CD4-positive, alpha-beta T cell (primary cell): ENCODE measurements at regions not wholly inside any gene's neighbourhood (a gene's known extent, or its start where the extent isn't known, plus 50 kb on each side); places are given as distances from the start of the nearest gene placed in this dataset.

Experiments
- ATAC-seq: fragments of 200-7000 bp; cut with Tn5 transposase; one replicate; pipeline ENCODE4 v1.10.0; 2022; ENCODE audit warnings: mild to moderate bottlenecking; ENCODE audit not compliant: poor library complexity
- CTCF ChIA-PET: fragments of 350-600 bp; sonication (Branson Sonifier 250); formaldehyde crosslinking; loops from one replicate; lab custom pipeline; 2021; ENCODE audit warnings: antibody characterized with exemption, inconsistent platforms; lab: Charles Lee
- POLR2A ChIA-PET: fragments of 350-600 bp; sonication (Branson Sonifier 250); formaldehyde crosslinking; loops from one replicate; lab custom pipeline; 2021; ENCODE audit warnings: antibody characterized with exemption, inconsistent platforms; lab: Charles Lee
- DNase-seq, 14 experiments: peaks; one replicate each; pipeline ENCODE4 v3.0.0-alpha.2; 2013 to 2020; ENCODE audit warnings: mixed read lengths in 2 of 14
- H3K27ac ChIP-seq, 2 donors: one replicate each; pipeline versions ENCODE4 v1.5.1 to v1.7.0; 2013; ENCODE audit warnings: low read length in 2 of 2, low read depth in 1 of 2, mild to moderate bottlenecking in 1 of 2
- H3K27me3 ChIP-seq, 2 experiments: 1 replicate in 1 of 2; 2 replicates in 1 of 2; pipeline versions ENCODE4 v1.6.1 to v1.7.0; 2013; ENCODE audit warnings: low read length in 2 of 2, control low read depth in 1 of 2, mild to moderate bottlenecking in 1 of 2, moderate library complexity in 1 of 2; ENCODE audit not compliant: insufficient read depth in 2 of 2, control insufficient read depth in 1 of 2
- H3K36me3 ChIP-seq: one replicate; pipeline ENCODE4 v1.6.1; 2013; ENCODE audit warnings: low read length, control low read depth; ENCODE audit not compliant: insufficient read depth
- H3K4me1 ChIP-seq: one replicate; pipeline ENCODE4 v1.6.1; 2013; ENCODE audit warnings: low read length, control low read depth; ENCODE audit not compliant: insufficient read depth
- H3K4me3 ChIP-seq: one replicate; pipeline ENCODE4 v1.5.1; 2013; ENCODE audit warnings: mild to moderate bottlenecking, low read length, moderate library complexity
- H3K9me3 ChIP-seq, 2 experiments: 1 replicate in 1 of 2; 2 replicates in 1 of 2; pipeline versions ENCODE4 v1.6.1 to v1.7.0; 2013; ENCODE audit warnings: low read length in 2 of 2, mild to moderate bottlenecking in 2 of 2, control low read depth in 1 of 2, moderate library complexity in 1 of 2; ENCODE audit not compliant: control insufficient read depth in 1 of 2, insufficient read depth in 1 of 2
- H3K27ac Mint-ChIP-seq: one replicate; pipeline ENCODE4 v1.8.0; 2020; ENCODE audit warnings: mixed read lengths
- H3K27me3 Mint-ChIP-seq: one replicate; pipeline ENCODE4 v1.8.0; 2021; ENCODE audit warnings: mixed read lengths
- H3K36me3 Mint-ChIP-seq: one replicate; pipeline ENCODE4 v1.8.0; 2021; ENCODE audit warnings: low read depth, mixed read lengths
- H3K4me1 Mint-ChIP-seq: one replicate; pipeline ENCODE4 v1.8.0; 2021; ENCODE audit warnings: low read depth, mixed read lengths
- H3K4me3 Mint-ChIP-seq: one replicate; pipeline ENCODE4 v1.8.0; 2020; ENCODE audit warnings: mild to moderate bottlenecking, mixed read lengths
- H3K9me3 Mint-ChIP-seq: one replicate; pipeline ENCODE4 v1.8.0; 2020; ENCODE audit warnings: mixed read lengths
- CTCF ChIP-seq: fragments of 200-600 bp; IDR thresholded peaks from one replicate; pipeline ENCODE4 v1.8.0; 2022; ENCODE audit warnings: antibody characterized with exemption, mild to moderate bottlenecking
- intact Hi-C, 2 experiments: fragments of 100-400 bp; cut with DNase I in 1 of 2; cut with micrococcal nuclease in 1 of 2; formaldehyde crosslinking; loops; one replicate each; pipeline versions ENCODE4 v1.15.1 to v1.9.0; 2023 to 2025; cut with DNase I, micrococcal nuclease

- H3K27me3 ChIP-seq, result no peaks in the 10 kb centered on the region
- H3K4me3 ChIP-seq, result no peak overlapping the region
- H3K27me3 Mint-ChIP-seq, result no peaks in the 10 kb centered on the region
- no peak for TF ChIP-seq CTCF
- no peaks in the 10 kb centered on the region for H3K36me3 Mint-ChIP-seq
- peaks cover 0 to 22% of the 10 kb centered on the region in 2 experiments for H3K9me3 ChIP-seq
- no peak overlapping the region for H3K27ac Mint-ChIP-seq
- no peaks in the 10 kb centered on the region for H3K9me3 Mint-ChIP-seq
- no peak overlapping the region for H3K4me3 Mint-ChIP-seq
- H3K4me1 Mint-ChIP-seq, result no peaks in the 10 kb centered on the region
- intact Hi-C loops, result no loop called here
- no peaks in the 10 kb centered on the region for H3K36me3 ChIP-seq
- ChIA-PET POLR2A (no interaction called here), CTCF (no interaction called here)
- no peaks in the 10 kb centered on the region for H3K4me1 ChIP-seq
- no peak for DNase-seq
- H3K27ac ChIP-seq, result no peak overlapping the region
- ATAC-seq, result no peak
Measured at GRCh38 chr16:6382924-6383459, 949.7 kb upstream of the RBFOX1 start.

GRCh38 chr16:6381896-6382295, 950.7 kb upstream of the RBFOX1 start:
- CTCF ChIA-PET, result no interaction called here
- Histone ChIP-seq H3K27ac (no peak overlapping the region), H3K4me3 (no peak overlapping the region), H3K4me1 (no peaks in the 10 kb centered on the region), H3K27me3 (no peaks in the 10 kb centered on the region), H3K36me3 (no peaks in the 10 kb centered on the region), H3K9me3 (peaks cover 0 to 24% of the 10 kb centered on the region in 2 experiments)
- H3K36me3 Mint-ChIP-seq, result no peaks in the 10 kb centered on the region
- no peak overlapping the region for H3K4me3 Mint-ChIP-seq
- TF ChIP-seq CTCF, result no peak
- DNase-seq (no peak), ATAC-seq (no peak)
- H3K9me3 Mint-ChIP-seq, result no peaks in the 10 kb centered on the region
- H3K27me3 Mint-ChIP-seq, result no peaks in the 10 kb centered on the region
- POLR2A ChIA-PET, result no interaction called here
- H3K27ac Mint-ChIP-seq, result no peak overlapping the region
- intact Hi-C loops, result no loop called here
- no peaks in the 10 kb centered on the region for H3K4me1 Mint-ChIP-seq

GRCh38 chr16:6377956-6378355, 954.7 kb upstream of the RBFOX1 start:
- Histone ChIP-seq H3K9me3 (peaks cover 0 to 26% of the 10 kb centered on the region in 2 experiments), H3K4me1 (no peaks in the 10 kb centered on the region), H3K27ac (no peak overlapping the region), H3K36me3 (no peaks in the 10 kb centered on the region), H3K27me3 (no peaks in the 10 kb centered on the region), H3K4me3 (no peak overlapping the region)
- TF ChIP-seq CTCF, result no peak
- peaks cover 4% of the 10 kb centered on the region for H3K9me3 Mint-ChIP-seq
- ATAC-seq (no peak), DNase-seq (peak in 1 of 14 experiments; percentile 3)
- intact Hi-C loops, result no loop called here
- ChIA-PET POLR2A (no interaction called here), CTCF (no interaction called here)
- no peak overlapping the region for H3K27ac Mint-ChIP-seq
- no peaks in the 10 kb centered on the region for H3K27me3 Mint-ChIP-seq
- no peak overlapping the region for H3K4me3 Mint-ChIP-seq
- H3K4me1 Mint-ChIP-seq, result no peaks in the 10 kb centered on the region
- H3K36me3 Mint-ChIP-seq, result no peaks in the 10 kb centered on the region
